ENCODE measurements at regions not wholly inside any gene's neighbourhood (a gene's known extent, or its start where the extent isn't known, plus 50 kb on each side); places are given as distances from the start of the nearest gene placed in this dataset.

DNA sequence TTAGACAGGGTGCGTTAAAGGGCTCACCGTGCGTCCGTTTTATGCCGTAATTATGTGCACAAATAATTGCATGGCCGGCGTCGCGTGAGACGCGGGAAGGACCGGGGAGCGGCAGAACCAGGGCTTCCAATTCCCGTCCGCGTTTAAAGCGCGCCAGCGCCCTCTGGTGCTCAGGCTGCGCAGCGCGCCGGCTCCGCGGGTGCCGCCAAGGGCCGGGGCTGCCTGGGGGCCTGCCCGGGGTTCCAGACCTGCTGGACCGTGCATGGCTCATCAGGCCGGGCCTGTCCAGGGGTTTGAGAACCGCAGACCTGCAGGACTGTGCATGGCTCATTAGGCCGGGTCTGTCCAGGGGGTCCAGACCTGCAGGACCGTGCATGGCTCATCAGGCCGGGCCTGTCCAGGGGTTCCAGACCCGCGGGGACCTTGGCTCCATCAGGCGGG lies 369.0 kb downstream of the THBS2 start:
- DNase-seq (ENCODE audit: low read depth): peak; percentile 34

DNA sequence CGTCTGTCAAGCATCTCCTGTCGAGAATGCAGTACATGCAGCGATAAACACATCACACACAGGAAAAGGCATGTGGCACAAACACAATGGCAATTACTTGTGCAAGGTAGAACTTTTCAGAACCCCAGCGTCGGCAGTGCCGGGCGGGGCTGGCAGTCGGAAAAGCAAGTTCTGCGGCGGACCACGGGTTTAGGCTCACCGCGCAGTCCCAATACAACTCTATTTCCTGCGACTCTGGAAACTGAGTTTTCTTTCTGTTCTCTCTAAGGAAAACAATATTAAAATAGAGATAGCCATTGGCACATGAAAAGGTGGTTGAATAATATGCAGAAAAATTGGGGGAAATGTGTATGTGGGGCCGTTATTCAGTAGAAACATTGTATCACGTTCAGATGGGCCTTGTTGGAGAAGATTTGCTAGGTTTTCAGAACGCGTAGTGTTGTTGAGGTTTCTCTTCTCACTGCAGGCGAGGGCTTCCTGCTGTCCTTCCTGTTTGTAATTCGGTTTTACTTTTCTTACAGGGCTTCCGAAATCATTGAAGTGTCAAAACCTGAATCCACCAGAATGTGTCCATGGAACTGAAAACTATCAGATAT lies 369.5 kb downstream of the THBS2 start:
- no peak for DNase-seq (ENCODE audit: low read depth)

DNA sequence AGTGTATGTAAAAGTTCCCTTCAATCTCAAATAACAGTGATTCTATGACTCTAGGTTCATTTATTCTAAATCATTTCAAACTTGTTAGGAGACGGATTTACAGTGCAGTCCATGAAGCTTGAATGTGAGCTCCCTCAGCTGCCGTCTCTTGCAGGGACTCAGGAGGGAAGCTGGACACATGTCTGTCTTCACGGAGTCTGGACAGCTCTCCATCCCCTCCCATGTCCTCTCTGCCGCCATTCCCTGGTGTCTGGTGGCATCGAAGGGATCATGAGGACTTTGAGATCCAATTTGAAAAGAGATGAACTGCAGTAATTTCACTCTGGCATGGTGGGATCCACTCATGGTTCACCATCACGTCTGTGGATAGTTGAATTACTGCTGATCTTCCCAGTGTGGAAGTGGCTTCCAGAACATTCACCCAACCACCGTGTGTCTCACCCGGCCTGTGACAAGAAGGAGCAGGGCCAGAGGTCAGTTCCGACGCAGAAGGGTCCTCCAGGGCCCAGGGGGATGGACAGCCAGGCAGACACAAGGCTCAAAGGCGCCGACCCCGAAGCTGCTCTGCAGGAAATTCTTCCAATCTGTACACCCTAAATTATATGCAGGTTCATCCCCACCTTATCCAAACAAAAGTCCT lies 370.1 kb downstream of the THBS2 start:
- DNase-seq (ENCODE audit: low read depth): no peak

DNA sequence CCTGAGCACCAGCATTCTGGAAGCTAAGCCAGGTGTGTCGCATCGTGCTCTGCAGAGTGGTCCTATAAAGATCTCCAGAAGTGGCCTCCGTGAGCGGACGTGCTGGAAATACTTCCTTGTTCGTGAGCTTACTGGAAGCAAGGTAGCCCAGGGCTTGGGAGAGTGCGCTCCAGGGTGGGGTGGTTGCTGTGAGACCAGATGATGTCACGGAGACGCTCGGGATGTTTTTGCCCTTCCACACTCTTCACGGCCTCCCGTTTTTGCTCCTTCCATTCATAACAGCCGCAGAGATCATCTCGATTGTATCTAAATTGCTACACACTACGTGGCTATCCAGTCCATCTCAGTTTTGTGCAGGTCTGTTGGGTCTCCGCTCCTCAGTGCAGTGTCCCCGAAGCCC lies 373.4 kb downstream of the THBS2 start:
- no peak for DNase-seq (ENCODE audit: low read depth)

DNA sequence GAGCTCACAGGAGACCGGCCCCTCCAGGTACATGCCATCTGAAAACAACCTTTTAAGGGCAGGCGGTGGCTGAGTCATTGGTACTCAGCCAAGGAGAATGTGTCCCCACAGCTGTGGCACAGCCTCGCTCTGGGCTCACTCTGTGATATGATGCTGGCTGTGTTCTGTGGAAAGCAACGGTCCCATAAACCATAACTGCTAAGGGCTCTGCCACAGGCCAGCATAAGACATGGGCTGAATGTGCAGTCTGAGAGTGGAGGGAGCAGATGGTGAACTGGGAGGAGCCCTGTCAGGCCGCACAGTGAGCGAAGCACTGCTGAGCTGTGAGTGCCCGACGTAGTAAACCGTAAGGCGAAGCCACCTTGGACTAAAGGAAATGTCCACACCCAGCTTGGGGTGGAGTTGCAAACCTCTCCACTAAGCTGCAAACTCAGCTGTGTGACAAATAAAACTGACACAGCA lies 375.8 kb downstream of the THBS2 start:
- no peak for DNase-seq (ENCODE audit: low read depth)

DNA sequence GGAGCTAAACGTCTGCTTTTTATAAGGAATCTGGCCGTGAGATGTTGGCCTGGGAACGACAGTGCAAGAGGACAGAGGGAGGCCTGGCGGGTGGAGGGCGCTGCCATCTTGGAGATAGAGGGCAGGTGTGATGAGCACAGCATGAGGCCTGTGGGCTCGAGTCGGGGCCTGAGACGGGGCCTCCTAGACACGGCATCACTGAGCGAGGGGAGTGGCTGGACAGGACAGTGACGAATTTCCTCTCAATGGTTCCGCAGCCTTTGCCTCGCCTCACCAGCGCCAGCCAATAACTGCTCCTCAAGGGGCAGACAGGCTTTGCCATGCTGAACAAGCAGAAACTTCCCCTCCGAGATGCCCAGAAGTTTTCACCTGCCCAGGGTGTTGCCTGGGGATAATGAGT lies 376.7 kb downstream of the THBS2 start:
- no peak for DNase-seq (ENCODE audit: low read depth)

DNA sequence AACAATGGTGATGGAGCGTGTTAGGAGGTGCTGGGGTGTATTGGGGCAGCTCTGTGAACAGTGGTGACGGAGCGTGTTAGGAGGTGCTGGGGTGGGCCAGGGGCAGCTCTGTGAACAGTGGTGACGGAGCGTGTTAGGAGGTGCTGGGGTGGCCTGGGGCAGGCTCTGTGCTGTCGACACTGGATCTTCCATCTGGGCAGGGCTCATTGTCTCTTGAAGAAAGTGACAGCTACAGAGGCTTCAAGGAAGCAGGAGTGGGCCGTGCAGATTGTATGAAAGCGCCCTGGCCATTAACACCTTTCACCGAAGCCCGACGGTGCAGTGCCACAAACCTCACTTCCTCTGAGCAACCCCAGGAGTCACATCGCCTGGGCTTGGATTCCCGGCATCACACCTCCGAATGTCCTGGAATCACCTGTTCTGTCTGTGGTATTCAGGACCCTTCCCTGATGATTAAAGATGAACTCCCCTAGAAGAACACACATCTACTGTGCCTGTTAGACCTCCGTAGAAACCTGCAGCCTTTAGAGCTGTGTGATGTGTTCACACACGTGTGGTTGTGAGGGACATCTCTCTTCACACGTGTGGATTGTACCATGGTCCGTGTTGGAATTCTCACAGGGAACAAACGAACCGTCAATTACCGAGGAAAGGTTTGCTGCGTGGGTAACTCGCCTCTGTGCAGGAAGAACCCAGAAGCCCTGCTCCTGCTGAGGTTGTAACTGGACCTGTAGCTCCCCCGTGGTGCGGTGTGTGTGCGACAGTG lies 377.7 kb downstream of the THBS2 start:
- no peak for DNase-seq (ENCODE audit: low read depth)

DNA sequence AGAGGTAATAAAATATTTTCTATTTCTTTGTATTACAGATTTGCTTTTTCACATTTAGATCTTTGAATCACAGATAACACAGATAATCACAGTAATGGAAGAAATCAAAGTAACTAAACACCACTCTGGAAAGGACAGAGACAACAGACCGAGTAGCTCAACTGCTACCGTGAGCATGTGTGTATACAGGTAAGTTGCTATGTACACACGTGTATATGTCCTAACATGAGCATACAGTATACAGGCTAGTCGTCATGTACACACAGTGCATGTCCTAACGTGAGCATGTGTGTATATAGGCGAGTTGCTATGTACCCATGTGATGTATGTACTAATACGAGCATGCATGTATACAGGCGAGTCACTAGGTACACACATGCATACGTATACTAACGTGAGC lies 379.0 kb downstream of the THBS2 start:
- DNase-seq (ENCODE audit: low read depth): no peak

DNA sequence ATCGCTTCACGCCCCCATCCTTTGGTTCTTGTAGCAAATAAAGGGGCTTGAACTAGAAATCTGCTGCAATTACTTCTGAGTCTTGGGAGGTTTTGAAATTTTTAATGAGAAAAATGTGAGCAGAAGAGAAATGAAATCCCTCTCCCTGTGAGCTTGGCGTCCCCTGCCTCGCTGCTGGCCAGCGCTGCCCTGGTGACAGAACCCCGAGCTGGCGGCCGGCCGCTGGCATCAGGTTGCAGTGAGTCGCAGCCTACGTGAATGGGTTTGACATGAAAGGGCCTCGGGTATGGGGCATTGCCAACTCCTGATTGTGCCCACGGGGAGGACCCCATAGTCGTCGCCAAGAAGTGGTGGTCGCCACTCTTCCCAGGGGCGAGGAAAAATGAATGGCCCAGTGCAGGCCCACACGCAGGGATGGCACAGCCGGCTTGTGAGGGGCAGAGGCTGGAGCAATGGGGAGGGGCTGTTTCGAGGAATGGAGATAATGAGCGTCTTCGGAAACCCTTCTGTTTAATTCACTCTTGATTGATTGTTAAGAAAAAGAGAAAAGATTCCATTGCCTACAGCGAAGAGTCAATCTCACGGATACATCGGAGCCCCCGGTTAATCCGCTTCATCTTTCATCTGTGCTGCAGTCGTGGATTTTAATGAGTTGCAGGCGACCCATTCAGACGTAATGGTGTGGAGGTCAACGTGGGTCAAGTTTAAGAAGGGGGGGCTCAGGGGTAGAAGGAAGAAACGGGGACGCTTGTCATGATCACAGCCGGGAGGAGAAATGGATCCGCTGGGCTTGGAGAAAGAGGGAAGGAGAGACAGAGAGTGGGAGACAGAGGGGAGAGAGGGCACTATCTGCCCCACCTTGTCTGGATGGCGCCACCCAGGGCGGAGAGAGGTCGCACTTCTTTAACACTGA lies 380.1 kb downstream of the THBS2 start:
- no peak for DNase-seq (ENCODE audit: low read depth)

DNA sequence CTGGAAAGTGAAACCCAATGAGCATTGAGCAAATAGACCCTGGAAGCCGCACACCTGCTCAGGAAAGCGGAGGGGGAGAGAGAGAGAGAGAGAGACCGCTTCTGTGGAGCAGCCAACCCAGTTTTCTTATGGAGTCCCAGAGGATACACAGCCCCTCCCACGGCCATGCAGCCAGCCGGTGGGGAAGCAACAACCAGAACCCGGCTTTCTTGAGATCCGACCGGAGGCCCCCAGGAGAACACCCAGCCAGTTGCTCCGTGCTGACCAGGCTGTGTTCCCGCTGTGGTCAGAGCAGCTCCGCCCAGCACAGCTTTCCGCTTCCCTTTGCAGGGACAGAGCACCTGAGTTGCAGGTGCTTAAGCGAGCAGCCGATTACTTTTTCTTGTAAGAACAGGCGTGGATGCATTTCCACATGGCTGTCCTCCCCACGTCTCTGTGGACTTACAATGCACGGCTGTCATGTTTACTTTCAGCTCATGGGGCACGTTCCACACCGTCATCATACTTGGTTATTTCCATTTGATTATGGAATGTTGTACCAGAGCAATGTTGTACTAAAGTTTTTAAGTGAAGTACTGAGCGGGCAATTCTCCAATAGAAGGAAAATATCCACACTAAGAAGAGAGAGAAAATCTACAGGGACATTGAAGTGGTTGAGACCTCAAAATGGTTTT lies 381.9 kb downstream of the THBS2 start:
- no peak for DNase-seq (ENCODE audit: low read depth)

DNA sequence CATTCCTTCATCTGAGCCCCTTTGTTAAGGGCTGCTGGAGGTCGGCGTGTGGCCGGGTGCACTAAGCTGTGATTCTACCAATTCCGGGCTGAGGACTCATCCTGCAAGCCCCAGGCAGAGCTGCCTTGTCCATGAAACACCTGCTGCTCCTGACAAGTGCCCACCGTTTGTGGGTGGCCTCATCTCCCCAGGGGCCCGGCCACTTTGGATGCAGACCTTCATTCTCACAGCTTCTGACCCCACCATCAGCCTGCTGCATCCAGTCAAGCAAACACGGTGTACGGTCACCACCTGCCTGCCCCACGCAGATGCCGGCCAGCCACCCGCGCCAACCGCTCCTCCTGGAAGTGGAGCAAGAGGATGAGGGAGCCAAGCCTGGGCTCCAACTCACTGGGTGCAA lies 382.7 kb downstream of the THBS2 start:
- no peak for DNase-seq (ENCODE audit: low read depth)

DNA sequence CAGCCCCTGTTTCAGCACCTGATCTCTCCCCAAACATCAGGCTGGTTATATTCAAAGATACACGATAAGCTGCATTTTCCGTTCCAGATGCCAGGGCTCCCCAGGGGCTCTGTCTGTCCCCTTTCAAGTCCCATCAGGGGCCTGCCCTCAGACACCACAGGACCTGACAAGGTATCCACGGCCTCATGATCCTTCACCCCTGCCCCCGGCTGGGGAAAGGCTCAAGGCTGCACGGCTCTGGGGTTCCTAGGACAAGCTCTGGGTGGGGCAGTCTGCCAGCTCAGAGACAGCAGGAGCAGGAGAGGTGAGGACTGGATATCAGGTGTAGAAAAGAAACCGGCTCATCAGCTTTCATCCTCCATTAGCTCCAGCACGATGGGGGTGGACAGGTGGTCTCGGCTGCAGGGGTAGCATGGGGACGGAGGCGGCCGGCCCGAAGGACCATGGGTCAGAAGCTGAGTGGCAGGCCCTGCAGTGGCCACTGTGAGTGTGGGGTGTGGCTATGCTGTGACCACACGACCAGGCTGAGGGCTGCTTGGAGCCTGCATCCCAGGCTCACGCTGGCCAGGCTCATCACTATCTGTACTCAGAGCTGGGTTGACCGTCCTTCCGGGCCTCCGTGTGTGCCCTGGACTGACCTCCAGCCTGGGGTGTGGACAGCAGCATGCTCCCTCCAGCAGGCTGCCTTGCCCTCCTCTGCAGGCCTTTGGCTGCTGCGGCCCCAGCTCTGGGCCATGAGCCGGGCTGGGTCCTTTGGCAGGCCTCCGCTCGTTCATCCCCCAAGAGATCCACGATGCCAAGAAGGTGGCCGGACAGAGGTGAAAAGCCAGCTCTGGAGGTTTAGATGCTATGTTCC lies 386.2 kb downstream of the THBS2 start:
- no peak for DNase-seq (ENCODE audit: low read depth)

DNA sequence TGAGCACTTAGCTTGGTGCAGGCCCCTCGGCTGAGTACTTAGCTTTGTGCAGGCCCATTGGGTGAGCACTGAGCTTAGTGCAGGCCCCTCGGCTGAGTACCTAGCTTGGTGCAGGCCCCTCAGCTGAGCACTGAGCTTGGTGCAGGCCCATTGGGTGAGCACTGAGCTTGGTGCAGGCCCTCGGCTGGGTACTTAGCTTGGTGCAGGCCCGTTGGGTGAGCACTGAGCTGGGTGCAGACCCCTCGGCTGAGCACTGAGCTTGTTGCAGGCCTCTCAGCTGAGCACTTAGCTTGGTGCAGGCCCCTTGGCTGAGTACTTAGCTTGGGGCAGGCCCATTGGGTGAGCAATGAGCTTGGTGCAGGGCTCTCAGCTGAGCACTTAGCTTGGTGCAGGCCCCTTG lies 387.1 kb downstream of the THBS2 start:
- DNase-seq (ENCODE audit: low read depth): no peak

DNA sequence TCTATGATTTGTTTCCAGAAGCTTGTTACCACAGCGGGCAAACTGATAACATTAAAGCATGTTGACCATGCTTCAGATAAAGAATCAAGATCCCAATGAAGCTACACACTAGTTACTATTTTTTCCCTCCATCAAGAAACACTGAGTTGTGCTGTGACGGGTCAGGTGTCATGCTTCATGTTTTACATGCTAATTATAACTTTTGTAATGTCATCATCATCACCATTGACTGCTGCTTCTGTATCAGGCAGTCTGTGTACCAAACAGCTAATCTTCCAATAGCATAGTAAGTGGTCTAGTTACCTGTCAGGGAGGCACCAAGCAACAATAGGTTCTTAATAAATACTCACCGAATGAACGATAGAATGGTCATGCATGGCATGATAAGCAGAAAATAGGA lies 388.1 kb downstream of the THBS2 start:
- DNase-seq (ENCODE audit: low read depth): no peak

DNA sequence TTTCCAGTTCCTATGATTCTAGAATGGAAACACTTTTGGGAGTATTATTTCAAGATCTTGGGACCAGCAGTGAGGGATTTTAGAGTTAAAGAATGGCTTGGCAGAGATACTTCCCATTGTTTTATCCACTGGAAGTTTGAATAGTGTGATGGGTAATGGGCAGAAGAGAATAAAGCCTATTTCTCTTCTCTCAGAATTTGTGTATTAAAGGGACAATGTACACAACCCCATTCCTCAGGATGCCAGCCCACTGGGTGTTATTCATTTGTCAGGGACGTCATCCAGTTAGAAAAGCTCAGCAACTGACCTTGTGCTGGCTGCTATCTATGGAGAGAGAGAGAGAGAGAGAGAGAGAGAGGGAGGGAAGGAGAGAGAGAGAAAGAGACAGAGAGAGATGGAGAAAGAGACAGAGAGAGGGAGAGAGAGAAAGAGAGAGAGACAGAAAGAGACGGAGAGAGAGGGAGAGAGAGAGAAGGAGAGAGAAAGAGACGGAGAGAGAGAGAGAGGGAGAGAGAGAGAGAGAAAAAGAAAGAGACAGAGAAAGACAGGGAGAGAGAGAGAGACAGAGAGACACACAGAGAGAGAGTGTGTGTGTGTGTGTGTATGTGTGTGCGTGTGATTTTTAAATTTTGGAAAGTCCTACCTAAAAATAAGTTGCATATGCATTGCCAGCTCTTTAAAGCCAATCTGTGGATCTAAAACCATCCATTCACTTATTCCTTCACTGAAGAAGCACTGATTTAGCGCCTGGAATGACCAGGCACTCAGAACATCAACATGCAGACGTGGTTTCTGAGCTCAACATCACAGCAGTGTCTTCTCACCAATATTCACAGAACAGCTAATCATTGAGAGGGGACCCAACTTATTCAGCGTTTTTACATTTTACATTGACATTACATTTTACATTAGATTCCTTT lies 388.8 kb downstream of the THBS2 start:
- DNase-seq (ENCODE audit: low read depth): no peak

DNA sequence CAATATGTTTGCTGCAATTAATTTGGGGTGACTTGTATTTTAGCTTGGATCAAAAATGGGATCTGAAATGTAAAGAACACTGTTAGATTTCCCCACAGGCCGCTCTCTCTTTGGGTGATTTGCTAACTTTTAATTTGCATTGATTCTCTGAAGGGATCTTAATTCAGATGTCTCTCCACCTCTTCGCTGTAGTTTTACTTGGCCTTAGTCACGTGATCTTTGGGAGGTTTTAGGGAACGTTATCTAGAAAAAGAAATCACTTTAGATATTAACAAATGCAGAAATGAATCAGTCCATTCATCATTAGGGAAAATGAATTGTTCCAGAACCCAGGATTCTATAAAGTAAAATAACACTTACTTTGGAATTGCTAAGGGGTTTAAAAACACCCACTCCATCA lies 390.2 kb downstream of the THBS2 start:
- no peak for DNase-seq (ENCODE audit: low read depth)

DNA sequence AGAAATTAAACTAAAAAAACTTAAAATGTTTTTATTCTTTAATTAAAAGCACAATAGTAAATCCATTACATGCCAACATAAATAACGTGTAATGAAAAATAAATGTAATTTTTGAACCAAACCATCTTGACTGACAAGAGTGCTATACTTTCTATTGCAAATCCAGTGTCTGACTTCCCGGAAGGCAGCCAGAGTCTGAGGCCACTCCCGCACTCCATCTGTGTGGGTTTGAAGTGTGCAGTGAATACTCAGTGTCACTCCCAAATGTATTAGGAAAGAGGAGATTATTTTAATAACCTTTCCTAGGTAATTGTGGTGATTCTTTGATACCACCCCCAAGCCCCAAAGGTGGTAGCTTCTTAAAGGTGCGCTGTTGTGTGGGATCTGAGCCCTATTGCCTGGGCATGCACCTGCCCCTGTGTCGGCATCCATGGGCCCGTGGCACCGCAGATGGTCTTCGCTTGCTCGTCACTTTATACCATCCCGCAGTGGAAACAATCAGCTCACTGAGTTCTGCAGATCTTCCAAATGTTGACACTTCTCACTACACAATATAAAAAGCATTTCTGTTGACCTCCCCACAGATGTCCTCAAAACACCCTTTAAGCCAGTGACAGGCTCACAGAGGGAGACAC lies 391.2 kb downstream of the THBS2 start:
- DNase-seq (ENCODE audit: low read depth): no peak

DNA sequence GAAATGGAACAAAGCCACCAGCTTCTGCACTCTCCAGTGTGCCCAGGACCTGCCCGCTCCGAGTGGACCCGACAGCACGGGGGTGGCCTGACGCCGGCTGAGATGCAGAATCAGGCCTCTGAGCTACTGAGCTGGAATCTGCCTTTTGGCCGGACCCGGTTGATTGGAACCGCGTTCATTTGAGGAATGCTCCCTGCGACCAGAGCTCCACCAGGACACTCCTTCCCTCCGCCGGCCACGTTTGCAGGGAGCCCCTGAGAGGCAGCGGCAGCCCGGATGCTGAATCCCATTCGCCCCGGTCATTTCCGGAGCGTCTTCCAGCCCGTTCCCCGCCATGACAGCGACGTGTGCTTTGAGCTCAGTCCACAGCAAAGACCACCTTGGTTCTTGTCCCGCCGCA lies 392.7 kb downstream of the THBS2 start:
- no peak for DNase-seq (ENCODE audit: low read depth)

DNA sequence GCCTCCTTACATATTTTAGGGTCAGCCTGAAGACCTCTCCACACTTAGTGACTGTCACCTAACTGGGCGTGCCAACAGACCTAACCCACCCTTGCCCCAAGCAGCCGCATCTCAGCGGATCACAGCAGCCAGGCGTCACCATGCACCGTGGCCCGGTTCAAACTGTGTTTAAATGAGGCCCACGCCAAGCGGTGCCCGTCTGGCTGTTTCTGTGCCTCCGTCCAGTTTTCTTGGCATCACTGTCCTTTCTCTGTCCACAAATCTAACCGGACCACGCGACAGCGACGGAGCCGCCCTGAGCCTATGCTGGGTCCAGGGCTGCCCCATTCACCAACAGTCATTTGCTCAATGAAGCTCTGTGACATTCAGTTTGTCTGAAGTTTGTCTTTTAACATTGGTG lies 393.3 kb downstream of the THBS2 start:
- DNase-seq (ENCODE audit: low read depth): no peak
